Fibroblast of skin of abdomen (primary cell): ENCODE measurements at regions not wholly inside any gene's neighbourhood (a gene's known extent, or its start where the extent isn't known, plus 50 kb on each side); places are given as distances from the start of the nearest gene placed in this dataset.
"Not testable (repeated sequence)": the region's sequence is repeated elsewhere in the genome, so short reads cannot be mapped to it uniquely, and the experiment has no call there.

Experiments
- DNase-seq: peaks from one replicate; pipeline ENCODE4 v3.0.0-alpha.2; 2013

GRCh38 chr11:127818625-127819024, 768.7 kb downstream of the ETS1 start:
- DNase-seq = no peak

GRCh38 chr11:127816962-127817361, 770.4 kb downstream of the ETS1 start:
- DNase-seq = no peak

DNA sequence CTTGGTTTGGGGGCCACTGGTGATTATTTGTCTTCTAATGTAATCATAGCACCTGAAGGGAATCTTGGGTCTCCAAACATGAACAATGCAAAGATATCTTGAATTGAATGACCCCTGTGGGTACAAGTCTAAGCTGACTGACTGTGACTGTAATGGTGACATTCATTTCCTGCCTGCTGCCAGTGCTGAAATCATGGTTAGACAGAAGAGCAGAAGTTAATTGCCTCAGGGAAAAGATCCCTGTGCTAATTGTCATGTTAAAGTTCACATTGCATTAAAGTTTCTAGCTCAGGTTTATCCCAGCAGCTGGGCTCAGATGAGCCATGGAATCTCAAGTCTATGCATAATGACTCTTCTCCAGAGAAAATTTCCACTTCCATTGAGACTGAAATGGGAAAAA, 772.0 kb downstream of the ETS1 start:
- no peak for DNase-seq

GRCh38 chr11:127806501-127806900, 780.9 kb downstream of the ETS1 start:
- no peak for DNase-seq

DNA sequence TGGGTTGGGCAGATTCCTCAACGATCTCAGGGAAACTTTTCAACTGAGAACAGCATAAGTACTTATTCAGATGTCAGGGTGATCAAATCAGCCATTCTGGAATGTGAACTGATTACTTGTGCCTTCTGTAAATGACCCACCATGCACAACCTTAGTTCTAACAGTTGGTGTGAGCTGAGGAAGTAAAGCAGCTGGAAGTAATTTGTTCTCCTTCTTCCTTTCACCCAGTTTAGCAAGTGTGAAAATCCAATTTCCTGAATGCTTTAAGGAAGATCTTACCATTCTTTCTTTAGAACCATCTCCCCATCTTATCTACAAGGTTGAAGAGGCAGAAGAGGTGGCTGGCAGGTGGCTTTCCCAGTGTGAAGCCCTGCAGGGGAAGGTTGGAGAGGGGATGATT, 781.6 kb downstream of the ETS1 start:
- no peak for DNase-seq

DNA sequence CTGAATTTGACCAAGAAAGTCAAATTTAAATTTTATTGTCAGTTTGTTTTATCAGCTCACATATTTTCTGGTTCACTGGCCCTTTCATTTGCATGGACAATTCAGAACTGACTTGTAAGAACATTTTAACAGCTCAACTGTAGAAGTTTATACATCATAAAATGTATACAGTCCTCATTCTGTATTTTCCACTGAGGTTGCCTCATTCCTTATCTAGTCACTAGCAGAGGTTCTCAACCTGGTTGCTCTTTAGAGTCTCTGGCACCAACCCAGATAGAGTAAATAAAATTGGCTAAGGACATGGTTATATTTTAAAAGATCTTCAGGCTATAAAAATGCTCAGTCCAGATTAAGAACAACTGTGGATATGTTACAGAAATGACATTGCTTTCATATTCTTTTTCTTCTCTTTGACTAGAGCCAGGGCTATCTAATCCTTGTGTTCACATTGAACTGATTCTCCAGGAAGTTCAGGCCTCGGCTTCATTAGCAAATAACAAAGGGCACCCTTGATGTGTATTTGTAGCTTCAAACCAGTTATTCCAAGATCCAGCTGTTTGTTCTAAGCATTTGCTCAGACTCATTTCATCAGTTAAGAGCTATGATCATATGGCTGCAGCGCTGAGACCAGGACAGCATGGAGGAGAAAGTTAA, 782.5 kb downstream of the ETS1 start:
- no peak for DNase-seq

DNA sequence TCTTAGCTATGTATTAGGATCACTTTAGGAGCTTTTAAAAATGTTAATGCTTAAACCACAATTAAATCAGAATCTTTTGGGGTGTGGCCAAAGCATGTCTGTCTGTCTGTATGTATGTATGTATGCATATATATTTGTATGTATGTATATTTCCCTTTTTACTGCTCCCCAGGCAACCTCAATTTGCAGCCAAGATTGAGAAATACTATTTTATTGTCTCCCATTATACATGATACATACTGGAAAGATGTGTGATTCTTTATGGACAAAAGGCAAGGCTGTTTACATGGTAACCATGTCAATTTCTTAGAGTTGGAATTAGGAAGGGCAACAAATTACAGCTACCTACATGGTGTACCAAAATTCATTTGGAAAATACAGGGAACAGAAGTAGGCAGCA, 783.6 kb downstream of the ETS1 start:
- DNase-seq = no peak

GRCh38 chr11:127800989-127801688, 786.2 kb downstream of the ETS1 start:
- no peak for DNase-seq

GRCh38 chr11:127795326-127795725, 792.0 kb downstream of the ETS1 start:
- no peak for DNase-seq

- DNase-seq = no peak
Observed at GRCh38 chr11:127791844-127792243, 791.3 kb upstream of the KIRREL3 start.

DNA sequence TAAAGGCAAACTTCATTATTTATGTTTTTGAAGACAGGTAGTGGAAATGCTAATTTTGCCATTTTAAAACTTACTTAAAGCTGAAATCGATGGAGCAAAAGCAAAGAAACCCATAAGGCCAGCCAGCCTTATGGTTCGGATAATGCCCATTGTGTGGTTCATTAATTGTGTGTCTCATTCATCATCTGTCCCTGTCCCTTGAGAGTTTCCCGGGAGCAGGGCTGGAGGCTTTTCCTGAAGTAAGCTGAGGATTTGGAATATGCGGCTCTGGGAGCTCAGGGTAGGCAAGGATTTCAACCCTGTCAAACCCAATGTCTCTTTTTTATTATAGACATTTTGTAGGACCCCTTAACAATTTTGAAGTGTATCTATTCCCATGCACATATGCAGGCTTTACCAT, 790.0 kb upstream of the KIRREL3 start:
- DNase-seq = no peak

DNA sequence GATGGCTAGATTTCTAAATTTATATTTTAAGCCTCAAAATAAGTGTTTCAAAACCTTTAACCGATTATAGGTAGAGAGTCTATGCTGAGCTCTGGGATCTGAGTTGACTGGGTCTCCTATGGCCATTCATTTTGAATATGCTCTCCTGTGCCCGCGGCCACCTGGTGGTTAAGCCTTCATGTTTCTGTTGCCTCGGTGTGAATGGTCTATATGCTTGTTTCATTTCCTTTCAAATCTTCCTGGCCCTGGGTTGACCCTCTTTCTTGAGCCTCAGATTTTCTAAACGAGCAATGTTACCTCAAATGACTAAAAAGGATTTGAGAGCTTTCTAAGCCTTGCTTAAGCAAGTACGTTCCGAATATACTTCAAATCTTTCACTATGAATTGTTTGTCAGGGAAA, 789.4 kb upstream of the KIRREL3 start:
- DNase-seq = no peak

- DNase-seq = not testable (repeated sequence)
Observed at GRCh38 chr11:127772938-127773337, 772.4 kb upstream of the KIRREL3 start.

- not testable (repeated sequence) for DNase-seq
Observed at GRCh38 chr11:127768931-127769330, 768.4 kb upstream of the KIRREL3 start.

- DNase-seq = no peak
Observed at GRCh38 chr11:127766734-127767133, 766.2 kb upstream of the KIRREL3 start.

GRCh38 chr11:127738771-127739286, 738.3 kb upstream of the KIRREL3 start:
- DNase-seq = no peak

GRCh38 chr11:127737499-127737898, 736.9 kb upstream of the KIRREL3 start:
- DNase-seq = no peak

GRCh38 chr11:127733552-127733951, 733.0 kb upstream of the KIRREL3 start:
- no peak for DNase-seq

DNA sequence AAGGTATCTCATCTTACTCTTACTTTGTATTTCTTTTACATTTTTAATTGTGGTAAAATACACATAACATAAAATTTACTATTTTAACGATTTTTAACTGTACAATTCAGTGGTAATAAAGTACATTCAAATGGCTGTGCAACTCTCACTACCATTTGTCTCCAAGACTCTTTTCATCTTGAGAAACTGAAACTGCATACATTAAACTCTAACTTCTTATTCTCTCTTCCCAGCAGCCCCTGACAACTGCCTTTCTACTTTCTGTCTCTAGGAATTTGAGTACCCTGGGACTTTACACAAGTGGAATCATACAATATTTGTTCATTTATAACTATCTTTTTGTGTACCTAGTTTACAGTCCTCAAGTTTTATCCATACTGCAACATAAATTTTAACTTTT, 725.8 kb upstream of the KIRREL3 start:
- DNase-seq = no peak

GRCh38 chr11:127723714-127724113, 723.1 kb upstream of the KIRREL3 start:
- DNase-seq = no peak

- no peak for DNase-seq
Observed at GRCh38 chr11:127713226-127713625, 712.7 kb upstream of the KIRREL3 start.

- DNase-seq = no peak
Observed at GRCh38 chr11:127711748-127712147, 711.2 kb upstream of the KIRREL3 start.

DNA sequence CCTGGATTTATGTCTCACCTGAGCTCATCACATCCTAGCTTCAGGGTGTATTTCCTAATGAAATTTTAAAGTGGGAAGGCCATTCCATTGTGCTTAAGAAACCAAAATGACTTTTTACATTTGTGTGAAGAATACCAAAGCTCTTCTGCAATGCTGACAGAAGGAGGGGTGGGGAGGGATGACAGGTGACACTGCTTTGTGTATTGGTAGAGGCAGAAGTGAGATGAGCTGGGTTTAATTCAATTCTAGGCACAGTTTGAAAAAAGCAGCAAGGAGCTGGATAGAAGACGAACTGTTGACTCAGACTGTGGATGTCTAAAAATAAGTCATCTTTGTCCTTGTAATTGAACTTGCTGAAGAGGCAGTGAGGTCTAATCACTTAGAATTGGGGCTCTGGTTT, 710.3 kb upstream of the KIRREL3 start:
- DNase-seq = no peak

- no peak for DNase-seq
Observed at GRCh38 chr11:127709960-127710359, 709.4 kb upstream of the KIRREL3 start.
